DMS153 treated with DMSO at 0.1 percent for 48 hours (cell line): ENCODE measurements at regions not wholly inside any gene's neighbourhood (a gene's known extent, or its start where the extent isn't known, plus 50 kb on each side); places are given as distances from the start of the nearest gene placed in this dataset.
A peak's percentile ranks its signal among the peaks of the same experiment; 100 is the strongest.

Experiments used
- DNase-seq: peaks from one replicate; lab custom pipeline; 2025; ENCODE audit not compliant: unreplicated experiment; lab: John Stamatoyannopoulos, UW

DNA sequence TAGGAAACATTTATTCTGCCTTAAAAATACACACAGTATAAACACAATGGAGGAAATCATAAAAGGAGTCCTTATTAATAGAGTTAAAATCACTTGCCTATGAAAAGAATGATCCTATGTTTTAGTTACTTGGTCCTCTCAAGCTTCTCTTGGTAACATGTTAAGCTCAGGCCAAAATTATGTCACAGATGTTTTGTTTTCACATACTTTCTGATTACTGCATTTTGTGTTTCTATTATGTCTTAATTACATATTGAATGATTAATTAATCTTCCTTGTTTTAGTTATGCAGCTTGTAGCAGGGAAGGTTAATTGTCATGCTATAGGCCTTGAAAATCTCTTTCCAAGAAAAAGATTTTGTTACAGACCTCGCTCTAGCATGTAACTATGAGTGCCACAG is 406.0 kb downstream of the PLA2G4A start:
- no peak for DNase-seq

GRCh38 chr1:187236199-187236598 is 407.4 kb downstream of the PLA2G4A start:
- DNase-seq: no peak

DNA sequence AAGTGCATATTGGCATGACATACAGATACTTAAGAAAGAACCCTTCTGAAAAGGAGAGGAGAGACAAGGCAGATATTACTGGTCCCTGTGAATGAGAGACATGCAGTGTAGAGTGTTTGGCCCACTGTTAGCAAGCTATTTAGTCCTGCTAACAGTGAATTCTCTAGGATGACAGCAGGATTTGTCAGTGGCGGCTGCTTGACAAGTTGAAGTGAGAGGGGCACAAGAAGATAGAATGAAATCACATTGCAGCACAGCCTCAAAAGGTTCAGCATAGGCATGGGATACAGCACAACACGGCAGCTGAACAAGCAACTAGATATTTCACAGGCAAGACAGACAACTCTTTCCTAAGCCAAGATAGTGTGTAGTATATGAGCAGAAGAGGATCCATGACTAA is 407.9 kb downstream of the PLA2G4A start:
- no peak for DNase-seq

DNA sequence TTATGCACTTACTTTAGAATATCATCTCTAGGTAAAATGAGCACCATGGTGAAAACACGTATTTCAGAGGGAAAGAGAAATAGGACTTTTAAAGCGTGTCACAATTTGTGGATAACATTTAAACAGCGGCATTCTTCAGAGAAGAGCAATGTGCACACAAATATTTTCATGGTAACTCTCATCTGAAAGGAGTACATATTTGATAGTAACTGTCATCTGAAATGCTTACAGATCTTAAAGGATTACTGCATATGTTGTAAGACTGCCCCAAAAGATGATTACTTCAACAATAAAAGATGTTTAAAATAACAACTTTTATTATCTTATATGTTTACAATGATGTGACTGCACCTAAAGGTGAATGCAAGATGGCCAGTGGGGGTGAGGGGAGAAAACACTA is 408.8 kb downstream of the PLA2G4A start:
- no peak for DNase-seq

DNA sequence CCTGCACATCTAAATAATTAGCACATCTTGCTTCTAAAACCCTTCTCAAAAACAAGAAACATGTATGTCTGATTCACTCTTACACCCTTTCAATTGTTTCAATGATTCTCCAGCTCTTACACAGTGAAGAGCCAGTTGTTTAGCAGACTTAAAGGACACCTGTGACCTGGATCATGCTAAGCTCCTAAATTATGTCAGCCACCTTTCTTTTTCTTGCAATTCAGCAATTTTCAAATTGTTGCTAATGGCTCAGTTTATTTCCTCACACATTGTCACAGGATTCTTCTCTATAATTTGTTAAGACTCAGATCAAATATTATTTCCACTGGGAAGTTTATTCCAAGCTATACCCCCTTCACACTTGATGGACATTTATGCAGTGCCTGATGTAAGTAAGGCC is 413.2 kb downstream of the PLA2G4A start:
- no peak for DNase-seq

- peak; percentile 27 for DNase-seq
These were observed 415.9 kb downstream of the PLA2G4A start for GRCh38 chr1:187244623-187245022.

GRCh38 chr1:187245201-187245600 is 416.5 kb downstream of the PLA2G4A start:
- no peak for DNase-seq

GRCh38 chr1:187249196-187249595 is 420.4 kb downstream of the PLA2G4A start:
- DNase-seq: no peak

DNA sequence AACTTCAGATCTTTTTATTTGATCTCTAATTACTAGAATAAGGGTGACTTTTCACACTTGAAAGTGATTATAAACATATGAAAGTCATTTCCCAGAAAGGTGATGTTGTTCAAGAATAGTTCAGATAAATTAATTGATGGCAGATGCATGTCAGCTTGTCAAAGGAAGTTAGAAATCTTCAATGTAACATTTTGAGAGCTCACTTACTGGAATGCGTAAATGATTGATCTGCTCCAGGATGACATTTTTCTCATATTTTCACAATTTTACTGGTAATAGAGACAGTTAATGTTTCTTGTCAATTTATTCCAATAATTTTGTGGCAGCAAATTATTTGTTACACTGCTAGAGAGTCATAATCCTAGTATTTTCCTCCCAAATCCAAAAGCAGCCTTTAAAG is 424.2 kb downstream of the PLA2G4A start:
- no peak for DNase-seq

- no peak for DNase-seq
These were observed 428.7 kb downstream of the PLA2G4A start for GRCh38 chr1:187257476-187257875.

GRCh38 chr1:187261637-187262036 is 432.9 kb downstream of the PLA2G4A start:
- peak; percentile 81 for DNase-seq

GRCh38 chr1:187262731-187263130 is 434.0 kb downstream of the PLA2G4A start:
- DNase-seq: peak; percentile 32

GRCh38 chr1:187264995-187265602 is 436.4 kb downstream of the PLA2G4A start:
- peak; percentile 86 for DNase-seq

DNA sequence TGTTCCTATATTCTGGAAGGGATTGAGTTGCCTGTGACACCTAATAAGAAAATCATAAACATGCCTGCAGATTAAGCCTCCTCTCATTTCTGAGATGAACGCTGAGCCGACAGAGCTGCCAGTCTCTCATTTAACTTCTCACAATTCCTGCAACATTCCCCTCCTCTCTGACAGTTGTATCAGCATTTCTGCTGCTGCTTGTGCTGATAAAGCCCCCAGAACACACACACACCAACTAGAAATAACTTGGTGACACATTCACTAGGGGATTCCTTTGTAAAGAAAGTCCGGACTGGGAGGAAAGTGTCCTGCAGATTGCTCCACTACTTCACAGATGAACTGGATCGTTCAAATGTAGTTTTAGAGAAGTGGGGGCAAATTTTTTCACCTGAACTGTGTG is 437.3 kb downstream of the PLA2G4A start:
- DNase-seq: no peak

GRCh38 chr1:187267827-187268226 is 439.1 kb downstream of the PLA2G4A start:
- no peak for DNase-seq

GRCh38 chr1:187270256-187270655 is 441.5 kb downstream of the PLA2G4A start:
- no peak for DNase-seq

DNA sequence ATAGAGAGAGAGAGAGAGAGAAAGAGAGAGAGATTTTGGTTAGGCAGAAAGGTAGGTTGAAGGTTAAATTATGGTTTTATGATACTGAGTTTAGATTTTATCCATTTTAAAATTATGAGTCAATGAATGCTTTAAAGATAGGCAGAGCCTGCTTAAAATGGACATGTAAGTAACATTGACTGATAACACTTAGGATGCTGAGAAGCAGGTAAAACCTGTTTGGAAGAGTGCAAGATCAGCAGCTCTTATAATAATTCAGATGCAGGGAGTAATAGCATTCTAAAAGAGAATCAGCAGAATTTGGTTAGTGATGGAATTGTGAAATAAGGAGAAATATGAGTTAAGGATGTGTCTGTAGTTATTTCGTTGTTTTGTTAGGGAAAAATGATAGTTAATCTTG is 446.6 kb downstream of the PLA2G4A start:
- DNase-seq: no peak

- peak; percentile 44 for DNase-seq
These were observed 447.3 kb downstream of the PLA2G4A start for GRCh38 chr1:187275985-187276575.

DNA sequence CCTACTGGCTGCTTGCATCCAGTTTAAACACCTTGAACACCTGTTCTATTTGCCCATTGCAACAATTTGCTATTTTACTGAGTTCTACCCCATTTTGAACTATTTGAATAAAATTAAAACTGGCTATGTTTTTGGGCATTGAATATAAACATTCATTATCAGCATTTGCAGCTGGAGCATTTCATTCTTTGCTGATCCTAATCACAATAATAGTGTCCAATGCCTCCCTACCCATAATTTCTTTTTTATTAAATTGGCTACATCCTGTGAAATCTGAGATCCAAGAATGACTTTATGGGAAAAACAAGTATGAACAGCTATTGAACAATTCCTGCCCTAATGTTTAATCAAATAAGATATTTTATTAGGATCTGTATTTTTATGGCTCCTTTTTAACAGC is 447.9 kb downstream of the PLA2G4A start:
- DNase-seq: no peak

GRCh38 chr1:187280031-187280430 is 451.3 kb downstream of the PLA2G4A start:
- no peak for DNase-seq

GRCh38 chr1:187281085-187281484 is 452.3 kb downstream of the PLA2G4A start:
- no peak for DNase-seq

DNA sequence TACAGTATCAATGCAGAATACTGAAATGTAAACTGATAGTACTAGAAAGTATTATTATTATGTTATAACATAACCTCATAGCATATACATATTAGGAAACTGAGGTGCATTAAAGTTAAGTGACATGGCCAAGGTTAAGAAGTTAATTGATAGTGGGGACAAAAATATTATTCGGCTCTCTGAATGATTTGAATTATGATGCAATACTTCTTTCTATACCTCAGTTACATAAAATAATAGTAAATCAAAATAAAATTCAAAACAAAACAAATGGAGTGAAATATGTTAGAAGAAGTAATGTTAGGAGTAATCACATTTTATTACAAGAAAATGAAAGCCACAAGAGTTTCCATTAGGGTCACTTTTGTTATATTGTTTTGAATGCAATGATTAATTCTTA is 455.2 kb downstream of the PLA2G4A start:
- DNase-seq: no peak
